ENCODE measurements at regions not wholly inside any gene's neighbourhood (a gene's known extent, or its start where the extent isn't known, plus 50 kb on each side); places are given as distances from the start of the nearest gene placed in this dataset.

DNA sequence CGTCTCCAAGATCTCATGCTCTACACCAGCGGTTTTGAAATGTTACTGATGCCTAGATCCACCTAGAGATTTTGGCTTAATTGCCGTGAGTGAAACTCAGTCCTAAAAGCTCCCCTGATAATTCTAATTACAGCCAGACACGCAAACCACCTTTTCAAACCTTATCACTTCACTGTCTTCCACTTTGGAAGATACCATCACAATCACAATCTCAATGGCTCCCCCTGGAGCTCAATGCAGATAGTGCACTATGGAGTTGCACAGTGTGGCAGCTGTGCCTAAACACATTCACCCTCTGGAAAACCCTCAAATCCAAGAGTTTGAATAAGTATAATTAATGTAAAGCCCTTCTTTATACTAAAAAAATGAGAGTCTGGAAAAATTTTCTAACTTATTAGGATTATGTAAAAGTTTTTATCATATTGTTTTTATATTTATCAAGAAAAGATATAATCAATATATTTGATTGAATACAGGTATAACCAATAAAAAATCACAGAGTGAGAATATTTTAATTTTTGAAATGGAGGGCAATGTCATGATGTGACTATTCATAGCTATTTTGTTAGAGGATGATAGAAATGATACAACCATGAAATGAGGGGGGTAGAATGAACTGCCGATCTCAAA is 102.9 kb upstream of the SLC8A1 start:
- DNase-seq (ENCODE audit: extremely low spot score), result peak; percentile 15
- TF ChIP-seq, protein P1, sequence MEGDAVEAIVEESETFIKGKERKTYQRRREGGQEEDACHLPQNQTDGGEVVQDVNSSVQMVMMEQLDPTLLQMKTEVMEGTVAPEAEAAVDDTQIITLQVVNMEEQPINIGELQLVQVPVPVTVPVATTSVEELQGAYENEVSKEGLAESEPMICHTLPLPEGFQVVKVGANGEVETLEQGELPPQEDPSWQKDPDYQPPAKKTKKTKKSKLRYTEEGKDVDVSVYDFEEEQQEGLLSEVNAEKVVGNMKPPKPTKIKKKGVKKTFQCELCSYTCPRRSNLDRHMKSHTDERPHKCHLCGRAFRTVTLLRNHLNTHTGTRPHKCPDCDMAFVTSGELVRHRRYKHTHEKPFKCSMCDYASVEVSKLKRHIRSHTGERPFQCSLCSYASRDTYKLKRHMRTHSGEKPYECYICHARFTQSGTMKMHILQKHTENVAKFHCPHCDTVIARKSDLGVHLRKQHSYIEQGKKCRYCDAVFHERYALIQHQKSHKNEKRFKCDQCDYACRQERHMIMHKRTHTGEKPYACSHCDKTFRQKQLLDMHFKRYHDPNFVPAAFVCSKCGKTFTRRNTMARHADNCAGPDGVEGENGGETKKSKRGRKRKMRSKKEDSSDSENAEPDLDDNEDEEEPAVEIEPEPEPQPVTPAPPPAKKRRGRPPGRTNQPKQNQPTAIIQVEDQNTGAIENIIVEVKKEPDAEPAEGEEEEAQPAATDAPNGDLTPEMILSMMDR (IDR thresholded peaks at IDR 0.05; ENCODE audit: control extremely low read depth, extremely low read depth, low read depth, missing control alignments), result peak; percentile 81
- ChIA-PET CTCF (interaction anchor here (0.6 to 7.9 kb wide), 29 partner anchors 9 to 647 kb away, joined by 3 to 95 read pairs (median 4); no protein-coding TSS in a partner anchor), POLR2A (no interaction called here)

DNA sequence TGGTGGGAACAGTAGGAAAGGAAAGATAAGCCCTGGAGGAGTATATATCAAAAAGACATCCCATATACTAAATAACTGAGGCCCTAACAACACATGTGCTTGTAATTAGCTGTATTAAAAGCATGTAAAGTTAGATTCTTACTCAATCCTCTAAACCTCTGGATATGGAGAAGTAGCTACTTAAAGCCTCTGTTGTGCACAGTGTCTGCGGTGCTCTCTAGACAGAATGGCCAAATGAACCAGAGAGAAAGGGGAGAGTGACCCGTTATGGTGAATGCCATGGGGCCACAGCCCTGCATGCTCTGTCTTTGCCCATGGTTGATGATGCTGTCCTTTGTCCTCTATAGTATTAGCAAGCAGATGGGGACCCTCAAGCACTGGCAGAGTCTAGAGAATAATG is 104.4 kb upstream of the SLC8A1 start:
- CTCF ChIA-PET, result interaction anchor here (0.9 to 7.9 kb wide), 8 partner anchors 9 to 718 kb away, joined by 3 to 95 read pairs (median 24); no protein-coding TSS in a partner anchor
- POLR2A ChIA-PET, result no interaction called here
- no peak for DNase-seq (ENCODE audit: extremely low spot score)
- TF ChIP-seq, protein P1 (IDR thresholded peaks at IDR 0.05; ENCODE audit: control extremely low read depth, extremely low read depth, low read depth, missing control alignments), result no peak

DNA sequence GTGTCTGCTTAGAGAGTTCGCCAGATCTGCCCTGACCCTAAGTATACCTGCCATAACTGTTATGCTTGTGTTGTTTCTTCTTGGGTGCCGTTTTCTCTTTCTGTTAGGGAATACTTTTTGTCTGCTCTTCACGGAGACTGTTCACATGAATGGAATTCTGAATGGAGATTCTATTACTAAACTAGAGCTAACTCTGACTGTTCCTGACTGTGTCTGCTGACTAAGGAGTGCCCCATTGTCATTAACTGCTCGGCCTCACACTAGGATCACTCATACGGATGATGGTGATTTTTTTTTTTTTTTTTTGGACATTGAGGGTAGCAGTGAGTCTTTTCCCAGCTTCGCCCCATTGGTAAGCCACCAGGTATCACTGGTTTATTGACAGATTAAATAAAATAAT is 104.8 kb upstream of the SLC8A1 start:
- CTCF ChIA-PET, result interaction anchor here (0.9 to 7.9 kb wide), 8 partner anchors 9 to 719 kb away, joined by 3 to 95 read pairs (median 17); no protein-coding TSS in a partner anchor
- TF ChIP-seq, protein P1 (IDR thresholded peaks at IDR 0.05; ENCODE audit: control extremely low read depth, extremely low read depth, low read depth, missing control alignments), result no peak
- POLR2A ChIA-PET, result no interaction called here
- DNase-seq (ENCODE audit: extremely low spot score), result no peak

DNA sequence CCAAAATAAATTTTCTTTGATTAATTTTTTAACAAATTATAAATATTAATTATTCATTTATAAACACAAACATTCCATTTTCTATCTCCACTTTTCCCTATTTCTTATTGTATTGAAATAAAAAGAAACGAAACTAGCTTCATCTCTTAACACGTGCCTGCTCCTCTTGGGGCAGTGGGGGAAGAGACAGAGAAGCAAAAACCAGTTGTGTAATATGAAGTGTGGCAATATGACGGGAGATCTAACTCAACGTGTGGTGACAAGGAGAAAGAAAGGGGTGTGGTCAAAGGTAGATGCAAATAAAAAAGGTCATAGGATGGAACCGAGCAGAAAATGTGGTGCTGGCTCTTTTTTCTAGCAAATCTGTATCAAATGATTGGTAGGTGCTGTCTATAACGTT is 106.9 kb upstream of the SLC8A1 start:
- TF ChIP-seq, protein P1 (IDR thresholded peaks at IDR 0.05; ENCODE audit: control extremely low read depth, extremely low read depth, low read depth, missing control alignments), result no peak
- POLR2A ChIA-PET, result no interaction called here
- DNase-seq (ENCODE audit: extremely low spot score), result no peak
- CTCF ChIA-PET, result interaction anchor here (6.5 to 7.9 kb wide), 2 partner anchors 13 to 644 kb away, joined by 51 to 95 read pairs; no protein-coding TSS in a partner anchor

DNA sequence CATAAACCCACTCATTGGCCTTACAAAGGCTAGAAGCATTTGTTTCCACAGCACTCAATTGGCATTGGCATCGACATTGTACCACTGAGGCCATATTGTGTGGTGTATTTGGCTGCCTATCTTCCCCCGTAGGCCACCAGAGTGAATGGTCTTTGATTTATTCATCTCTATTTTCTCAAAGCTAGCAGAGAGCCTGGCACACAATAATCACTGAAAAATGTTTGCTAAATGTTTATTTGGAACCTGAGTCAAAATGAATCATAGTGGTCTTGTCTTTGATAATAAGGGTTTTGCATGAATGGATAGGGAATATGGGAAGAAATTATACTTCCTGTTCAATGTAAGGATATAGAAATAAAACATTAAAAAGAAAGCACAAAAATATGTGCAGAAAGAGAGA is 107.3 kb upstream of the SLC8A1 start:
- DNase-seq (ENCODE audit: extremely low spot score), result no peak
- ChIA-PET CTCF (no interaction called here), POLR2A (no interaction called here)
- TF ChIP-seq, protein P1 (IDR thresholded peaks at IDR 0.05; ENCODE audit: control extremely low read depth, extremely low read depth, low read depth, missing control alignments), result no peak

DNA sequence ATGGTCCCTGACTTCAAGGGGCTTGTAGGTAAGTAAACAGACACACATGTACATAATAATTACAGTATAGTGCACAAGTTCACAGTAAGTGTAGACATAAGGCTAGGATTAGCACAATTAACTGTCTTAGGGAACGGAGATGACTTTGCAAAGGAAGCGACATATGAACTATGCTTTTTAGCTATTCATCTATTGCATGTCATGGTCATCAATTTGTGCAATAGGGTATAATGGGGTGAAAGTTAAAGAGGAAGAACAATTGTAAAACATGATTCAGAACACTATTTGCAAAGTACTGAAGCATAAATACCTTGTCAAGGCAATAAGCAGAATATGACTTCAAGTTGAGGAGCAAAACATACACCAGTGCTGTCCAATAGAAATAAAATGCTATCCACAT is 112.3 kb upstream of the SLC8A1 start:
- ChIA-PET CTCF (interaction anchor here (1.4 to 5.3 kb wide), 2 partner anchors 9 to 27 kb away, joined by 4 to 36 read pairs; no protein-coding TSS in a partner anchor), POLR2A (no interaction called here)
- no peak for DNase-seq (ENCODE audit: extremely low spot score)

More for the DNA sequence above, 112.3 kb upstream of the SLC8A1 start:
- TF ChIP-seq, protein P1 (IDR thresholded peaks at IDR 0.05; ENCODE audit: control extremely low read depth, extremely low read depth, low read depth, missing control alignments), result no peak

Data from GM10248 (cell line).